Vagina (tissue), 2 donors: ENCODE measurements at regions not wholly inside any gene's neighbourhood (a gene's known extent, or its start where the extent isn't known, plus 50 kb on each side); places are given as distances from the start of the nearest gene placed in this dataset.
"Not testable (repeated sequence)": the region's sequence is repeated elsewhere in the genome, so short reads cannot be mapped to it uniquely, and the experiment has no call there.

ENCODE experiments used
- DNase-seq, 2 donors: peaks; one replicate each; pipeline ENCODE4 v3.0.0-alpha.2; 2017; ENCODE audit errors: extremely low spot score in 2 of 2
- H3K27ac ChIP-seq: fragments of 200-600 bp; sonication (generic); one replicate; pipeline ENCODE4 v1.5.1; 2019
- H3K27me3 ChIP-seq: fragments of 200-600 bp; sonication (generic); one replicate; pipeline ENCODE4 v1.5.1; 2019
- H3K36me3 ChIP-seq, 2 donors: fragments of 200-600 bp; sonication (generic); one replicate each; pipeline ENCODE4 v1.5.1; 2017 to 2019
- H3K4me1 ChIP-seq: fragments of 200-600 bp; sonication (generic); one replicate; pipeline ENCODE4 v1.5.1; 2019
- H3K4me3 ChIP-seq, 2 donors: fragments of 200-600 bp; sonication (generic); 1 replicate in 1 of 2; 2 replicates in 1 of 2; pipeline ENCODE4 v1.5.1; 2016 to 2019
- H3K9me3 ChIP-seq: fragments of 200-600 bp; sonication (generic); one replicate; pipeline ENCODE4 v1.5.1; 2019
- POLR2A ChIP-seq, 2 donors: fragments of 450-650 bp; IDR thresholded peaks; one replicate each; pipeline ENCODE4 v1.6.1; 2017; ENCODE audit warnings: antibody characterized with exemption in 2 of 2, mild to moderate bottlenecking in 2 of 2, moderate library complexity in 2 of 2
- POLR2AphosphoS5 ChIP-seq, 2 donors: sonication (generic); formaldehyde crosslinking; IDR thresholded peaks; one replicate each; pipeline ENCODE4 v1.9.0; 2017; ENCODE audit warnings: antibody characterized with exemption in 2 of 2, mild to moderate bottlenecking in 2 of 2, low read depth in 1 of 2; ENCODE audit not compliant: insufficient read depth in 1 of 2
- intact Hi-C: fragments of 100-400 bp; cut with DNase I; formaldehyde crosslinking; loops from one replicate; pipeline ENCODE4 v1.15.1; 2023
- TF ChIP-seq, protein P1 (sequence below), 3 experiments: fragments of 450-650 bp in 2 of 3; fragments of 200-600 bp in 1 of 3; sonication (generic) in 1 of 3; IDR thresholded peaks; one replicate each; pipeline ENCODE4 v1.5.1; 2017 to 2019; ENCODE audit warnings: antibody characterized with exemption in 3 of 3, mild to moderate bottlenecking in 2 of 3, moderate library complexity in 2 of 3

DNA sequence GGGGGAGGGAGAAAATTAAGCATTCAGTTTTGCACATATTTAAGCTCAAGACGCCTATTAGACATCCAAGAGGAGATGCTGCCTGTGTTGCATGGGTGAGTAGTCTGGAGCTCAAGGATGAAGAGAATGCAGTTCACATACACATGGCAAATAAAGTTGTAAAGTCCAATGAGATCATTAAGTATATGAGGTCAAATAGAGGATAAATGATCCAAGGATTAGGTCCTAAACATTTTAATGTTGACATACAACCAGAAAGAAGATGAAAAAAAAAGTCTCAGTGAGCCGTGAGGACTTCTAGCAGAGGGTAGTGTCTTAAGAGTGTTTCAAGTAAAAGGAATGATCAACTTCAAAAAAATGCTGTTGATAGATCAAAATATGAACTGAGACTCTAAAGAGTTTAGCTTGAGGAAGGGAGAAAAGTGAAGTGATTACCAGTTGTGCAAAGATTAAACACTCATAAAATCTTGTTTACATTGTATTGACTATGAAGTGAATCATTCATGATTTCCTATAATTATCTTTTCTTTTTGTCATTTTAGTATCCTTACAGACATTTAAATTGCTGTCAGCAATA, 251.8 kb downstream of the ZNF608 start:
- Histone ChIP-seq H3K9me3 (no peaks in the 10 kb centered on the region), H3K36me3 (no peaks in the 10 kb centered on the region), H3K4me1 (no peaks in the 10 kb centered on the region), H3K4me3 (no peak overlapping the region), H3K27me3 (no peaks in the 10 kb centered on the region), H3K27ac (no peak overlapping the region)
- TF ChIP-seq POLR2AphosphoS5 (IDR thresholded peaks at IDR 0.05; ENCODE audit: insufficient read depth in 1 of 2, low read depth in 1 of 2) (no peak), POLR2A (IDR thresholded peaks at IDR 0.05) (no peak)
- TF ChIP-seq, protein P1, sequence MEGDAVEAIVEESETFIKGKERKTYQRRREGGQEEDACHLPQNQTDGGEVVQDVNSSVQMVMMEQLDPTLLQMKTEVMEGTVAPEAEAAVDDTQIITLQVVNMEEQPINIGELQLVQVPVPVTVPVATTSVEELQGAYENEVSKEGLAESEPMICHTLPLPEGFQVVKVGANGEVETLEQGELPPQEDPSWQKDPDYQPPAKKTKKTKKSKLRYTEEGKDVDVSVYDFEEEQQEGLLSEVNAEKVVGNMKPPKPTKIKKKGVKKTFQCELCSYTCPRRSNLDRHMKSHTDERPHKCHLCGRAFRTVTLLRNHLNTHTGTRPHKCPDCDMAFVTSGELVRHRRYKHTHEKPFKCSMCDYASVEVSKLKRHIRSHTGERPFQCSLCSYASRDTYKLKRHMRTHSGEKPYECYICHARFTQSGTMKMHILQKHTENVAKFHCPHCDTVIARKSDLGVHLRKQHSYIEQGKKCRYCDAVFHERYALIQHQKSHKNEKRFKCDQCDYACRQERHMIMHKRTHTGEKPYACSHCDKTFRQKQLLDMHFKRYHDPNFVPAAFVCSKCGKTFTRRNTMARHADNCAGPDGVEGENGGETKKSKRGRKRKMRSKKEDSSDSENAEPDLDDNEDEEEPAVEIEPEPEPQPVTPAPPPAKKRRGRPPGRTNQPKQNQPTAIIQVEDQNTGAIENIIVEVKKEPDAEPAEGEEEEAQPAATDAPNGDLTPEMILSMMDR (IDR thresholded peaks at IDR 0.05), result no peak
- no peak for DNase-seq
- intact Hi-C loops, result no loop called here

DNA sequence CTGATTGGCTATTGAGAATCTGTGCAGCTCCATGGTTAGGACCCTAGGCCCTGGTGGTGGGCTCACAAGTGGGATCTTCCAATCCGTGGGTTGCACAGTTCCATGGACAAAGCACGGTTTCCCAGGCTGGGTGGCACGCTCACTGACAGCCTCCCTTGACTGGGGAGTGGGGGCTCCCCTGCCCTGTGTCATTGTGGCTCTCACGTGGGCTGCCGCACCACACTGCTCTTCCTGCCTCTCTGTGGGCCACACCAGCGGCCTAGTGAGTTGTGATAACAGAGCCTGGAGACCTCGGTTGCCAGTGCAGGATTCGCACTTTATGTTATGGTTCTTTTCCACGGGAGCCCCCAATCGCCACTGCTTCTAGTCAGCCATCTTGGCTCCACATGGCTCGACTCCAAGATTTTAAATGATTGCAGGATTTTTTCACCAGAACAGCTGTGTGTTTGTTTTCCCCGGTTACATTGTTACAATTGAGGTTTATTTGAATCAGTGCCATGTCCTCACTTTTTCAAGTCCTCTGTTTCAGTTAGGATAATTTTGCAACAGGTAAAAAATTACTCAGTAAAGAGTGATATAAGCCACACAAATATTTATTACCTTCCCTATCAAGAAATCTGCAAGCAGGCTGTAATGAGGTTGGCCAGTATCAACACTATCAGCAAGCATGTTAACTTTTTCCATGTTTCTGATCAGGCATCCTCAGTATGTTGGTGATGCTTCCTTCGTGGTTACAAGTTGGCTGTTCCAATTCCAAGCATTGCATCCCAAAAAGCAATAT, 253.8 kb downstream of the ZNF608 start:
- H3K27ac ChIP-seq, result no peak overlapping the region
- no peaks in the 10 kb centered on the region for H3K4me1 ChIP-seq
- no peak overlapping the region for H3K4me3 ChIP-seq
- H3K36me3 ChIP-seq, result no peaks in the 10 kb centered on the region
- intact Hi-C loops, result no loop called here
- no peaks in the 10 kb centered on the region for H3K9me3 ChIP-seq
- no peak for TF ChIP-seq POLR2A (IDR thresholded peaks at IDR 0.05)
- TF ChIP-seq, protein P1 (IDR thresholded peaks at IDR 0.05), result no peak
- no peak for TF ChIP-seq POLR2AphosphoS5 (IDR thresholded peaks at IDR 0.05; ENCODE audit: insufficient read depth in 1 of 2, low read depth in 1 of 2)
- DNase-seq, result no peak
- H3K27me3 ChIP-seq, result no peaks in the 10 kb centered on the region

DNA sequence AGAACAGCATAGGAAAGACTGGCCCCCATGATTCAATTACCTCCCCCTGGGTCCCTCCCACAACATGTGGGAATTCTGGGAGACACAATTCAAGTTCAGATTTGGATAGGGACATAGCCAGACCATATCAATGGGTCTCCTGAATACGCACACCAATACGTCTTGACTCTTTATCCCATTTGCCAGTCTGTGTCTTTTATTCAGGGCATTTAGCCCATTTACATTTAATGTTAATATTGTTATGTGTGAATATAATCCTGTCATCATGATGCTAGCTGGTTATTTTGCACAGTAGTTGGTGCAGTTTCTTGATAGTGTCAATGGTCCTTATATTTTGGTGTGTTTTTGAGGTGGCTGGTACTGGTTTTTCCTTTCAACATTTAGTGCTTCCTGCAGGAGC, 256.1 kb downstream of the ZNF608 start:
- intact Hi-C loops, H3K4me3 ChIP-seq, H3K27ac ChIP-seq, H3K9me3 ChIP-seq, DNase-seq, H3K27me3 ChIP-seq, H3K4me1 ChIP-seq, H3K36me3 ChIP-seq: not testable (repeated sequence)

DNA sequence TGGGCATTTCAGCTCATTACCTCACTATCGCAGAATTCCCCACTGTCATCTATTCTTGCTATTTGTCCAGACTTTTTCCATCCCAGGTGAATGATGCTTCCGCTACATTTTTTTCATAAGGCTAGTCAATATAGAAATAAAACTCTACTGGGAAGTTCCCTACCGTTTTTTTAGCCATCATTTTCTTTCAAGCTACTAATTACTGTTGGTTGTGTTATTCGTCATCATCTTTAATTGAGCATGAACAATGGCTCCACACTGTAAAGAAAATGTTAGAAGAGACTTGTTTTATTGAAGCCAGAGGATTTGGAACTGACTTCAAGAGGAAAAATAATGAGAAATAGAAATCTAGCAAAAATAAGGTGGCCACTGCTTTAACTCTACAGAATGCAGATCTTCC, 265.0 kb downstream of the ZNF608 start:
- no peak for DNase-seq
- no peak overlapping the region for H3K4me3 ChIP-seq
- H3K4me1 ChIP-seq, result no peaks in the 10 kb centered on the region
- H3K36me3 ChIP-seq, result no peaks in the 10 kb centered on the region
- intact Hi-C loops, result no loop called here
- no peaks in the 10 kb centered on the region for H3K27me3 ChIP-seq
- no peak overlapping the region for H3K27ac ChIP-seq
- TF ChIP-seq, protein P1 (IDR thresholded peaks at IDR 0.05), result no peak
- TF ChIP-seq POLR2AphosphoS5 (IDR thresholded peaks at IDR 0.05; ENCODE audit: insufficient read depth in 1 of 2, low read depth in 1 of 2) (no peak), POLR2A (IDR thresholded peaks at IDR 0.05) (no peak)
- H3K9me3 ChIP-seq, result no peaks in the 10 kb centered on the region

DNA sequence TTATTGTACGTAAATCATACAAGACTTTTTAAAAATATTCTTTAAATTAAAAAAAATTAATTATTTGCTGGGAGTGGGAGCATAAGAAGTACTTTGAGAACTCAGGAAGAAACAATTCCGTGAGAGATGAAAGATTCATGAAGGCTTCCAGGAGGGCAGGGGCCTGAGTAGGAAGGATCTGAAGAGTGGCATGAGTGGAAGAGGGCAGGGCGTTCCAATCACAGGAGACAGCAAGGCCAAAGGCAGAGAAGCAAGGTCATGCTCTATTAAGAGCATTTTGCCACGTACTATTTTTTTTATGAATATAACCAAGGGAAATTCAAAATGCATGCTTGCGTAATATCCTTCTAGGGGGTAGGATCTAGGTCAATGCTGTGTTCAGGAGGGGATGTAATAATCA, 265.5 kb downstream of the ZNF608 start:
- intact Hi-C loops, result no loop called here
- no peak for DNase-seq
- Histone ChIP-seq H3K36me3 (no peaks in the 10 kb centered on the region), H3K4me1 (no peaks in the 10 kb centered on the region), H3K27me3 (no peaks in the 10 kb centered on the region), H3K4me3 (no peak overlapping the region), H3K9me3 (no peaks in the 10 kb centered on the region), H3K27ac (no peak overlapping the region)
- TF ChIP-seq POLR2A (IDR thresholded peaks at IDR 0.05) (no peak), POLR2AphosphoS5 (IDR thresholded peaks at IDR 0.05; ENCODE audit: insufficient read depth in 1 of 2, low read depth in 1 of 2) (no peak)
- TF ChIP-seq, protein P1 (IDR thresholded peaks at IDR 0.05), result no peak
